NCI-H1436 (cell line): ENCODE measurements at regions not wholly inside any gene's neighbourhood (a gene's known extent, or its start where the extent isn't known, plus 50 kb on each side); places are given as distances from the start of the nearest gene placed in this dataset.

Source experiments
- DNase-seq: peaks from one replicate; lab custom pipeline; 2025; lab: John Stamatoyannopoulos, UW

DNA sequence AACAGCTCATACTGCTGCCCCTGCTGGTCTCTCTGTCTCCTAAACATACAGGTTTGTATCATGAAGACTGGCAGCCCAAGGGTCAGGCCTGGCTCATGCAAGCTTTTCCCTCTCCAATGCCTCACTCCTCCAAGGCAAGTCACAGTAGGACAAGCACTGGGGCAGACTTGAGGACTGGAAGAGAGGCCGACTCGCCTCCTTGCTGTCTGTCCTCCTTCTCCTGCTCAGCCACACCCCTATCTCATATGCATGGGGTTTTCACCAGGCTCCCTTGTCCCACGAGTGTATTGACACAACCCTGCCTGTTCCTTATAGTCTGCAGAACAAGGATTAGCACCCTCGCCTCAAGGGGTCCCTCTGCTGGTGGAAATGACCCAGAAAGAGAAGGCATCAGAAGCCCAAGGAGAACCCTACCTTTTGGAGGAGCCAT is 223.7 kb downstream of the SOX11 start:
- DNase-seq = peak; percentile 16

DNA sequence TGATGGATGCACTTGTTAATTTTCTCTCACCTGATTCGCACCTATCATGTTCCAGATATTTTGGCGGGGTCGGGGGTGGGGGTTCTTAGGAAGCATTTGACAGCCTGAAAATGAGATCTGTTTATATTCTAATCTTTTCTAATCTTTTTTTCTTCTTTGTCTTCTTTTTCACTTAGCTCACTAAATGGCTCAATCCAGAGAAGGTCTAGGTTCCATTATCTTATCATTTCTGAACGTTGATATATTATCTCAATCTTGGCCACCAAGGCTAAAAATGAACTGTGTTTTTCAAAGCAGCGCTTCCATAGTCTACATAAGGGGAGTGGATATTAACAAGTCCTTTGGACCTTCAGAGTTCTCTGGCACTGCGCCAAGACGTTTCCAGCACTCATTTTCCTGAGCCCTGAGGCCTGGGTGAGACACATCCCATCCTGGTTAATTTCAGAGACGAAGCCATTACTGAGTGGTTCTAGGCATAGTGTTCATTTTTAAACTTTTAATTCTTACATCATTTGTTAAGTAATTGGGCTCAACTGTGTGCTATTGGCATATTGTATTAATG is 229.0 kb downstream of the SOX11 start:
- DNase-seq = no peak

DNA sequence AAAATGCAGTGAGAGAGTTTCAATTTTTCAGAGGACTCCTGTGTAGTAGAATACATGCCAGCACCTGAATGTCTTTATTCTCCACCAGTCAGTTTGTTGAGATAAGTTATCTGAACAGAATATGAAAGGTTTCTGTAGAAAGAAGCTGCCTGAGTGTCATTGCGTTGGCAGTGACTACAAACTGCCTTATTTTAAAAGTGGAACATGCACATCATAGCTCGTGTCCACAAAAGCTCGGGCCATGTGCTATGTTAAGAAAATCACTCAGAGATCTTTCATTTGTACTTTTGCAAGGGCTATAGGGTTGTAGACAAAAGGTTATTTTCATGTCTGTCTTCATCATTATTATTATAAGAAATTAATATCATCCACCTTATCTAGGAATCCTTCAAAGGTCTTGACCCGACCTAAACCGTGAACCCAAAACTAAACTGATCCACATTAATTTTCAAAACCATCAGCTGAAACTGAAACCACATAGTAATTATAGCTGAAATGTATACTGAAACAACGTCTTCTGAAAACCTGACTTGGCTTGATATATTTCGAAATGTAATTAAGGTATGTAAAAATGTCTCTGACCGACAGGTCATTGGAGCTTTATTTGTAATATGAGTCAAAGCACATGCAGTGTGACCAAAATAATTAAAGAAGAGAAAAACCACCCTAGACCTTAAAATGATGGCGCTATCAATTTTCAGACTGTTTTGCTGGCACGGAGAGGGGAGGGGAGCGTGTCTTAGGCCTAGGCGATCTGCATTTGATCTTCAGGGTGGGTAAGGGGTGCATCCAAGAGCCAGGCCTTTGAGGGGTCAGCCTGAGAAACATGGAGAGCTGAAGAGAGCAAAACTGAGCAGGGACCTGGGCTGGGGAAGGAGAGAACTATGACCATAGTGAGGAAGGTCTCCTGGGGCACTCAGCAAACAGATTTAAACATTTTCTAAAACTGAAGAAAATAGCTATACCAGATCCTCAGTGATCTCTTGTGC is 232.1 kb downstream of the SOX11 start:
- DNase-seq = no peak

DNA sequence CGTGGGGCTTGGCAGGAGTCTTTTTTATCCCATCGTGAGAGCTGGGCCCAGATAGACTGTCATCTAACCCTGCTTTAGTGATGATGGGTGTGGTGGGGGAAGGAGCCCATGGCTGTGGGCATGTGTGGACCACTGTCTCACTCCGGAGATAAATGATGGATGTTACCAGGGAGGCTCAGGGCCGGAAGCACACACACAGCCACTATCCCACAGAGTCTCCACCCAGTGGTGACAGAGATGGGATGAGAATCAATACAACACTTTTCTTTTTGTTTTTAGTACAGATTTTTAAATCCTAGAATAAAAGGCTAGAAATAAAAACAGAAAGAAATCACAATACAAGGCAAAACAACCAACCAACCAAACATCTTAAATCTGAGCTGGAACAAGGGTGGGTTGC is 233.4 kb downstream of the SOX11 start:
- DNase-seq = no peak

DNA sequence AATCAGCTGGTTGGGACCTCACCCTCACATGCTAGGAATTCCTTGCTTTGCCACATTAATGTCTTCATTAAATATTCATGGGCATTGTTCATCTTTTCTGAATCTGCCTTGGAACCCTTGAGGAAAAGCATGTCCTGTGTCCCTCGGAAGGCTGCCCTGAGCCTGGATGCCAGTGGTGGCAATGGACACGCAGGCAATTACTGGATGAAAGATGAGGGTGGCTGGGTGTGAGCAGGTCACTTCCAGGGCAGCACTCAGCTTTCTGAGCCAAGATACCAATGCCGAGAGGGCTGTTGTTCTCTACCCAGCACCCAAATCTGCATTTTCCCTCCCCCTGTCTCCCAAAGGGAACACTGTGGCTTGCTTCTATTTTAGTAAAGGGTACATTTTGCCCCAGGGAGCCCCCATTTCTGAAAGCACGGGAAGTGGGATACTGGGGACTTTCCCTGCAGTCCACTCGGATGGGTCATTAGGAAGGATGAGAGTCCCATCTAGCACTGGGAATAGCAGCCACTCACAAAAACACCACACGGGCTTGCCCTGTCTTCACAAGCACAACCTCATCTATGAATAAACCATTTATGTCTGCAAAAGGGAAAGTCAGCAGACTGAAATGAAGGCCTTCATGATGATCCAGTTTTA is 234.8 kb downstream of the SOX11 start:
- DNase-seq = no peak

DNA sequence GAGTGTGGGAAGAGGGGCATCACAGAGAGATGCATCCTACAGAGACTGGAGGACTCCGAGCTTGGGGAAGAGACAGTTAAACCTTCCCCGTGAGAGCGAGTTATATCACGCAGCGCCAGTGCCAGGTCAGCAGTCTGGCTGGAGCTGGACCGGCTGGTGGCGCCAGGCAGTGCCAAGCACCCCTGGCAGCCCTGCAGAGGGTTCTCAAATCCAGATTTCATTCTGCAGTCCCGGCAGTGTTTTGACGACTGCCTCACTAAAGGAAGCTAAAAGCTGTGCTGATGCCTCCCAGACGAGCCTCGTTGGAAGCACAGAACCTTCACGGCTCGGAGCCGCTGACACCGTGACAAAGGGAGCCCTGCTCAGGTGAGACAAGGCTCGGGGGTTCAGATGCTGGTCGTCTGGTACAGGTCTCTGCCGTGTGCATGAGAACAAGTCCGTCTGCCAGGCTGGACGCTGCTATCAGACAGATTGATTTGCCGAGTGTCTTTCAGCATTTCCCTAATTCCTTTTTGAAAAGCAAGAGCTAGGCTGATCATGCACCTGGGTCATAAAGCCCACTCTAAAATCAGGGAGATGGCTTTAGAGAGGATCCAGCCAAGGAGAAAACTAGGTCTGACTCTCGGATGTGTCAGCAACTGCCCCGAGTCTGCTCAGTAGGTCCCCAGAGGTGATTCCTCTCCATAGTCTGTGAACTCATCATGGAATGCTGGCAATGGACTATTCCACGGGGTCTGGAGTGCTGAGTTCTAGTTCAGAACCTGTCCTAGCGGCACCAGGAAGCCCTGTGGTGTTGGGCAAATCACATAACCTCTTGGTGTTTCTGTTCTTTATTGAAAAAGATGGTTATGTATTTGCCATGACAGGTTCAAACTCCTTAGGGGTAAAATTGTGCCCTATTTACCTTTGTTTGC is 240.6 kb downstream of the SOX11 start:
- no peak for DNase-seq

DNA sequence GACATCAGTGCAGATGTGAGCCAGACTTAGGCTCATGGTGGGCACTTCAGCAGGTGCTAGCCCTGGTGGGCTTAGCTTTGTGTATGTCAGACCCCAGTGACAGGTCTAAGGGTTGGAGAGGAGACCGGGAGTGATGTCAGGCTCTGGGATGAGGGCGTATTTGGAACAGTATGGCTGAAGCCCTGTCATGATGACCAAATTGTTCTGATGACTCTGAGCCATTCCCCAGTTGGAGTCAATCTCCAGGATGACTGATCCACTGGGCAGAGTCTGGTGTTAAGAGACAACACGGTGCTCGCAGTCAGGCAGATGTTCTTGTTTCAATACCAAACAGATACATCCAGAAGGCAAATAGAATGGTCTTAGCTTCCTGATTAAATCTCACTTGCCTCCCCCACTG is 241.5 kb downstream of the SOX11 start:
- DNase-seq = no peak

DNA sequence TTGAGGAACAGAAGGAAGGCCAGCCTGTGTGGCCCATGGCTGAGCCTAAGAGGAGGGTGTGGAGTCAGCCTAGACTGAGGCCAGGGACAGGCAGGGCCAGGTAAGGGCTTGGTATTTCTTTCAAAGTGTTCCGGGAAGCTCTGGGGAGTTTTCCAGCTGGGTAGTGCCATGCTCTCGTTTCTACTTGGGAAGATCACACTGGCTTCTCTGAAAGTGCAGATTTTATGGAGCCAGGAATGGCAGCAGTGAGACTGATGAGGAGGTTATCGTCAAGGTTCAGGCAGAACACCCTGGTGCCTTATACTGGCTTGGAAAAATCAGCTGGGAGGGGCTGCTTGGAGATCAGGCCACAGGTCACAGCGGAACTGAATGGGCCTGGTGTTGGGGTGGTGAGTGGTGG is 245.1 kb downstream of the SOX11 start:
- DNase-seq = no peak

DNA sequence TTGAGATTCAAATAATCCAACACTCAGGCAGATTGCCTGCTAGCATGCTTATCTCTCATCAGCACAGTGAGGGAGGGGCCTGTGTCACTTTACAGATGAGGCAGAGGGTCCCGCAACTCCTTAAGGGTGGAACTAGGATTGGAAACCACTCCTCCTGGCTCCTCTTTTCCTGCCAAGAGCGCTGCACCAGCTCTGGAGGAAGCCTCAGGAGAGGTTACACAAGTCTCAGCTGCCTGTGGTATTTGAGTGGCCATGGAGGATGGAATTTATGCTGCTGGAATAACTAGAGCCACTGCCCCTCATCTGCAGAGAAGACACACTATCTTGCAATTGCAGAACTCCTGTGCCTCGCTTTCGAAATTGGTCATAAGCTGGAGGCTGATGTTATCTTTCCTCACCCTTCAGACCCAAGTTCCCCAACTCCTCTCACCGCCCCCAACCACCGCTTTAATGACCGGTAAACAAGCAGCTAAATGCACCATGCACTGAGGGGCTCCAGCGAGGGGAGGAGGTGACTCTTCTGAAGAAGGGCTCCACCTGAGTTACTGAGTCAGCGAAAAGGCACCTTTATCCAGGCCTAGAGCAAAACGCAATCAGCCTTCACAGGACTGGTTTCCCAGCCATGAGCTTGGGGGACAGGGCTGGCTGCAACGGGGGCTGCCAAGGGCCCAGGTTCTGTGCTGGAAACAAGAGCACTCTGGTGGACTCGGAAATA is 245.8 kb downstream of the SOX11 start:
- DNase-seq = no peak

DNA sequence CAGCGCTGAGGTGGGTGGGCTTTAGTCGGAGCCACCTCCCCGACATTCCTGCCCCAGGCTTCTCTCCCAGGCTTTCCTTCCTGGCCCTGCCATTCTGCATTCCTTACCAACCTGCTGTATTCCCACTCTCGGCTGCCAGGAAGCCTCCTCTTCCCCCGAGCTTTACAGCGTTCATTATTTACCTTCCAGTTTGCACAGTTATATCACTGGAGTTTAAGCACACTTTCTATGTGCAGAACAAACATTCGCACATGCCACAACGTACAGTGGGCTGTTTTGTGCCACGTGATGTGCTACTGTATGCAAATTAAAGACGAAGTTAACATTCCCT is 246.3 kb downstream of the SOX11 start:
- no peak for DNase-seq

DNA sequence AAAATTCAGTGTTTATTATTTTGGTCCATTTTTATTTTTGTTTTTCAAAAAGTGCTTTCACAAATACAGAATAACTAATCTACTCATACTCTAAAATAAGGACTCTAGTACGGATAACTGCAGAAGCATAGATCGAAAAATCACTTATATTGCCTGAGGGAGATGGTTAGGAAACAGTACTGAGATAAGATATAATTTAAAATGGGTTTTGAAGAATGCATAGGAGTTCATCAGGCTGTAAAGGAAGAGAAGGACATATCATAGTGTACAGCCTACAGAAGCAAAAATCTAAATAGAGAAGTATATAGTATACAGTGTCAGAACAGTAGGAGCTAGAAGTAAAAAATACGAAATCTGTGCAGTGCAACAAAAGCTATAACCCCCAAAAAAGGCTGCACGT is 247.4 kb downstream of the SOX11 start:
- DNase-seq = no peak

DNA sequence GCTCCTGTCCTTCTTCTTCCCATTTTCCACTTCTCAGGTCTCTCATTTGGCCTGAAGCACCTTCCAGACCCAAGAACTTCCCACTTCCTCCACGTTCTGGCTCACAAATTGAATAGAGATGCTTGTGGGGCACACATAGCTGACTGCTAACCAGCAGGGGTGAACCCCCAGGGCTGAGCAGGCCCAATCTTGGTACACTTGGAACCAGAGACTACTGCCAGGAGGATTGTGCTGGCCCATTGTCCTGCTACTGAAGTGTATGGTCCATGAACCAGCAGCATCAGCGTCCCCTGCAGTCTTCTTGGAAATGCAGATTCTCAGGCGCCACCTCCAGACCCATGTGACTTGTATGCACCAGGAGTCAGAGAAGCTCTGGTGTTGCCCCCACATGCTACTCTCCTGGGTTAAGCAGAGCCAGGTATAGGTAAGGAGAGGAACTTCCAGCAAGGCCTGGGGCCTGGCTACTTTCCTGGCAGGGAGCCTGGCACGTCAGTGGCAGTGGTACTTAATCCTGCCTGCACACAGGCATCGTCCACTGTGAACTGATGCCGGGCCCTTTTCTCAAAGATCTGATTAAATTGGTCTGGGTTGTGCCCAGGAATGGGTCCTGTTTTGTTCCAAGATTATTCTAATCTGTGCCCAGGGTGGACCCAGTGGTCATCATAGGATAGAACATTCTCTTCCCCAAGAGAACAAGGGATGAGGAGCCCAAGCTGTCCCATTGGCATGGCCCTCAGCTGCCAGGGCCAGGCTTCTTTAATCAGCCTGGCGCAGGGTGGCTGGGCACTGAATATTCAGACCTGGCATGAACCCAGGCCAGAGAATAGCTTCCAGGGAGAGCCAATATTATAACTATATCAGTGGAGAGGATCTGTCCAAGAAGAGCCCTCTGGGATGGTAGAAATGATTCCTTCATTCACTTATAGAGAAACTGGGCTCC is 248.7 kb downstream of the SOX11 start:
- DNase-seq = no peak

DNA sequence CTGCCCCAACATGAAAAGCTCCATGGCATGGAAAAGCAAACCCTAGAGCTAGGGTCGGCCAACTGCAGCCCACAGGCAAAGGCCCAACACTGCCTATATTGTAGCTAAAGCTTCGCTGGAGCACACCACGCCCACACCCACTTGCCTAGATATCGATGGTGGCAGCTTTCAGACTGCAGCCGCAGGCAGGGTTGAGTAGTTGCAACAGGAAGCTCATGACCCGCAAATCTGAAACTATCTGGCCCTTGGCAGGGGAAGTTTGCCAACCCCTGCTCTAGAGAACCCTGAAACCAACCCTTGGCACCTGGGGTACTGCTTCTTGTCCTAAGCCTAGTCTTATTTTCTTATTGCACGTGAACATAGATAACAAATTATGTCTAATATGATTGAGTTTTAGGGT is 250.0 kb downstream of the SOX11 start:
- no peak for DNase-seq

DNA sequence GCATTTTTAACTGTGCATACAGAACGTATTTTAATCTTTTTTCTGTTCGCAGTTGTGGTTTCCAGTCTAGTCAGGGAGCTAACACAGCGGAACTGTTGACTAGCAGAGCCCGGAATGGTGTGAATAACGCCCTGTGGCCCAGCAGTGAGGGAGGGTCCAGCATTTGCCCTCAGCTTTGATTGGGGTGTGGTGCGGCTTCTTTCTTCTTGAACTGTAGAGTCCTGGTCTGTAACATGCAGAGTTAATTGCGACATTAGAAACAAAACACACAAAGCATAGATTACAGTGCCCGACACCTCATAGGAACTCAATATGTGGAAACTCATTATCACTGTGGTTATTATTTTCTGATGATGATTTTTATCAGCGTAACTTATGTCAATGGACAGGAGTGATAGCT is 253.6 kb downstream of the SOX11 start:
- no peak for DNase-seq

DNA sequence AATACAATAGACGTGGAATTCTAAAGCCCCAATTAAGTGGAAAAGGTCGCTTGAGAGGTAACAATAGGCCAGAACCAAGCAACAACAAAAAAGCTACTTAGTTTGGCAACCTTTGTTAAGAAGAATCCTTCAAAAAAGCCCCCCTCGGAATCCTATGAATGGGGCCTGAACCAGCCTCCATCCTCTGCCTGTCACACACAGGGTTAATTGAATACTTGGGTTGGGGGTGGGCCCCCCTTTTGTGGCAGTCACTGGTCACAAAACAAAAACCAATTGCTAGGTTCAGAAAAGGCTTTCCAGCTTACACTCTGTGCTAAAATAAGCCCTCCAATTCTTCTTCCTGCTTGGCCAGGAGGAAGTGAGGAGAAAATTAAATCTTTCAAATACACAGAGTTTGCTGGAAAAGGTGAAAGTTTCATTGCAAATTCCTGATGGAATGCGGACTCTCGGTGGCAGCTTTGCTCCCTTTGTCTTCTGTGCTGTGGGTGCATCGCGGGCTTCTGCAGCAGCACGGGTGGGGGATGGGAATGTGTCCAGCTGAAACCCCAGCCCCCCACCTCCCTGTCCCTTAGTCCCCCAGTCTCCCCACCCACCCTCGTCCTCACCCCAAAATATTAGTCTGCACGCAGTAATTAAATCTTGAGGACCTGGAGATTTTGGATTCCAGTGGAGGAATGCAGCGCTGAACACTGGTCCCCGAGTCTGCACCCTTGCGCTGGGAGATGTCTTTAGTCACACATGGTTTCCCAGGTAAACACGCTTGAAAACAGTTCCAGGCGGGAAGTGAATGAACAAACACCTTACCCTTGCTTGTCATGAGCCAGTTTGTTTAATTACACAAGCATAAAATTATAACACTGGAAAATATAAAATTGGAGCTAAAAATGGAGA is 254.3 kb downstream of the SOX11 start:
- DNase-seq = no peak

DNA sequence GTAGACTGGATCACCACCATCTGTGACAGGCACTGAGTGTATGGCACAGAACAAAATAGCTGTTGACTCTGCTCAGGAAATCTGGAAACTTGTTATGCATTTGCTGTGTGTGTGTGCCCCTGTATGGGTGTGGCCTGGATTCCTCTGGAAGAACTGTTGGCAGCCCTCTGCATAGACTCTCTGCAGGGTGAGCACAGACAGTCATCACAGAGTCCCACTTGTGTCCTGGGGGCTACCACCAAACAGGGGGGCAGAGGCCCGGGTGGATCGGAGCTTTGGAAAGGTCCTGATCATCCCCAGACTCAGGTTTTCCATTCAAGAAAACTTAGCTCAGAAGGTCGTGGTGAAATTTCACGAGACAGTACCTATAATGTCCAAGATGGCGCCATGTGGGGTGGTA is 258.6 kb downstream of the SOX11 start:
- no peak for DNase-seq

DNA sequence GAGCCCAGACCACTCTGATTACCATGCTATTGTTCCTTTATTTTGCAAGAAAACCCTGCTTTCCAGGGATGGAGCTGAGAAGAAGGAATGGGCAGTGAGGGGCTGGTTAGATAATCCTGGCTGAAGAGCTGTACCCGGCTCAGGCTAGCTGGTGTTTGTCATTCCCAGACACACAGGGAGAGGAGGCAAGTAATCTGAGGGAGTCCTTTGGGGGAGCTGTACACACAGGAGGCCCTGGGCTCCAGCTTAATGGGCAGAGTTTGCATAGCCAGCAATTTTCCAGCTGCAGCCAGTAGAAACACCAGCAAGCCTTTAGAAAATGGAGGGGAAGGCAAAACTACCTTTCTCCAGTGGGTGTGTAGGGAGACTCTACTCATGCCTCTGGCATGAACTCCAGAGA is 259.3 kb downstream of the SOX11 start:
- DNase-seq = no peak

DNA sequence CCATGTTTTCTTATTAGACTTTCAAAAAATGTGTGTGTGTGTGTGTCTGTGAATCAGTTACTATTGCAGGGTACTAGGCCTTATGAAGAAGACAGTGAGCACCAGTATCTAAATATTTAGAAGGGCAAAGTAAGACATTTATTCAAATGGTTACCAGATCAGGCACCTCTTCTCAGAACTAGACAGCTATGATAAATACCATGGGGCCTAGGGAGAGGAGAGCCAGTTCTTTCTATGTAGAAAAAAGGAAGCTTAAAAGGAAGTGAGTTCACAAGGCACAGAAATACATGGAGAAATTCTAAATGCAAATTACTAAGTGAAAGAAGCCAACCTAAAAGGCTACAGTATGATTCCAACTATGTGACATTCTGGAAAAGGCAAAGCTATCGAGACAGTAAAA is 261.3 kb downstream of the SOX11 start:
- no peak for DNase-seq

DNA sequence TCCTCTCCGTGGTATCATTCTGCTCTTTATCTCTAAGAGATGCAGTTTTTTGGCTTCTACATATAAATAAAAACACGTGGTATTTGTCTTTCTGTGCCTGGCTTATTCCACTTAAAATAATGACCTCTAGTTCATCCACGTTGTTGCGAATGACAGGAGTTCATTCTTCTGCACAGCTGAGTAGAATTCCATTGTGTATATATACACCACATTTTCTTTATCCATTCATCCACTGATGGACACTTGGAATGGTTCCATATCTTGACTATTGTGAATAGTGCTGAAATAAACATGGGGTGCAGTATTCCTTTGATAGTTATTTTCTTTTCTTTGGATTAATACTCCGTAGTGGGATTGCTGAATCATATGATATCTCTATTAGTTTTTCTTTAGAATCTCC is 262.3 kb downstream of the SOX11 start:
- DNase-seq = no peak
